Lower lobe of right lung (tissue), 2 donors: ENCODE measurements at regions not wholly inside any gene's neighbourhood (a gene's known extent, or its start where the extent isn't known, plus 50 kb on each side); places are given as distances from the start of the nearest gene placed in this dataset.
"Not testable (repeated sequence)": the region's sequence is repeated elsewhere in the genome, so short reads cannot be mapped to it uniquely, and the experiment has no call there.

Source experiments
- ATAC-seq, 2 donors: fragments of 200-7000 bp; cut with Tn5 transposase; one replicate each; pipeline ENCODE4 v1.9.1; 2020 to 2022; ENCODE audit warnings: mild to moderate bottlenecking in 2 of 2, moderate library complexity in 2 of 2
- DNase-seq: peaks from one replicate; pipeline ENCODE4 v3.0.0-alpha.2; 2020
- H3K27ac ChIP-seq: fragments of 200-600 bp; one replicate; pipeline ENCODE4 v1.8.0; 2022
- H3K27me3 ChIP-seq: fragments of 200-600 bp; one replicate; pipeline ENCODE4 v1.8.0; 2022; ENCODE audit warnings: low read depth
- H3K36me3 ChIP-seq: fragments of 200-600 bp; one replicate; pipeline ENCODE4 v1.8.0; 2022; ENCODE audit warnings: mild to moderate bottlenecking
- H3K4me1 ChIP-seq: fragments of 200-600 bp; one replicate; pipeline ENCODE4 v1.8.0; 2022
- H3K4me3 ChIP-seq: fragments of 200-600 bp; one replicate; pipeline ENCODE4 v1.8.0; 2022; ENCODE audit warnings: mild to moderate bottlenecking
- H3K9me3 ChIP-seq: fragments of 200-600 bp; one replicate; pipeline ENCODE4 v1.8.0; 2022
- intact Hi-C: fragments of 100-400 bp; cut with DNase I; formaldehyde crosslinking; loops from one replicate; pipeline ENCODE4 v1.11.0; 2022
- TF ChIP-seq, protein P1 (sequence below): fragments of 200-600 bp; IDR thresholded peaks from one replicate; pipeline ENCODE4 v1.8.0; 2022; ENCODE audit warnings: antibody characterized with exemption, mild to moderate bottlenecking
- donor health status: DM: no; HTN: yes; CAD: no; lungs with severe emphysema.

DNA sequence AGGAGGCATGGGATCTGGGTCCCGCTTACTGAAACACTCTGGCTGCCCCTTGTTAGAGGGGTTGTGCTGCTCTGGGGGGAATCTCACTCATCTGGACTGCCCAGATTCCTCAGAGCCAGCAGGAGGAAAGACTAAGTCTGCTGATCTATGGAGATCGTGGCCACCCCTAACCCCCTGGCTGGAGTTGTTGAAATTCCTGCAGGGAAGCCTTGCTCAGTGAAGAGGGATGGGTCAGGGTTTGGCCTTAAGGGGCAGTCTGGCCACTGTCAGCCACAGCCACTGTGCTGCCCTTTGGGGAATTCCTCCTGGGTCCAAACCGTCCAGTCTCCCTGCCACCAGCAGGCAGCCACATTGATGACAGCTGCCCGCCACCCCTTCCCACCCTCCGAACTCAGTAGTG, 362.0 kb upstream of the AMOT start:
- DNase-seq (no peak), ATAC-seq (no peak)
- intact Hi-C loops, result no loop called here
- Histone ChIP-seq H3K4me3 (no peak overlapping the region), H3K9me3 (no peaks in the 10 kb centered on the region), H3K27me3 (no peaks in the 10 kb centered on the region), H3K27ac (no peak overlapping the region), H3K4me1 (no peaks in the 10 kb centered on the region), H3K36me3 (no peaks in the 10 kb centered on the region)
- TF ChIP-seq, protein P1, sequence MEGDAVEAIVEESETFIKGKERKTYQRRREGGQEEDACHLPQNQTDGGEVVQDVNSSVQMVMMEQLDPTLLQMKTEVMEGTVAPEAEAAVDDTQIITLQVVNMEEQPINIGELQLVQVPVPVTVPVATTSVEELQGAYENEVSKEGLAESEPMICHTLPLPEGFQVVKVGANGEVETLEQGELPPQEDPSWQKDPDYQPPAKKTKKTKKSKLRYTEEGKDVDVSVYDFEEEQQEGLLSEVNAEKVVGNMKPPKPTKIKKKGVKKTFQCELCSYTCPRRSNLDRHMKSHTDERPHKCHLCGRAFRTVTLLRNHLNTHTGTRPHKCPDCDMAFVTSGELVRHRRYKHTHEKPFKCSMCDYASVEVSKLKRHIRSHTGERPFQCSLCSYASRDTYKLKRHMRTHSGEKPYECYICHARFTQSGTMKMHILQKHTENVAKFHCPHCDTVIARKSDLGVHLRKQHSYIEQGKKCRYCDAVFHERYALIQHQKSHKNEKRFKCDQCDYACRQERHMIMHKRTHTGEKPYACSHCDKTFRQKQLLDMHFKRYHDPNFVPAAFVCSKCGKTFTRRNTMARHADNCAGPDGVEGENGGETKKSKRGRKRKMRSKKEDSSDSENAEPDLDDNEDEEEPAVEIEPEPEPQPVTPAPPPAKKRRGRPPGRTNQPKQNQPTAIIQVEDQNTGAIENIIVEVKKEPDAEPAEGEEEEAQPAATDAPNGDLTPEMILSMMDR, result no peak

DNA sequence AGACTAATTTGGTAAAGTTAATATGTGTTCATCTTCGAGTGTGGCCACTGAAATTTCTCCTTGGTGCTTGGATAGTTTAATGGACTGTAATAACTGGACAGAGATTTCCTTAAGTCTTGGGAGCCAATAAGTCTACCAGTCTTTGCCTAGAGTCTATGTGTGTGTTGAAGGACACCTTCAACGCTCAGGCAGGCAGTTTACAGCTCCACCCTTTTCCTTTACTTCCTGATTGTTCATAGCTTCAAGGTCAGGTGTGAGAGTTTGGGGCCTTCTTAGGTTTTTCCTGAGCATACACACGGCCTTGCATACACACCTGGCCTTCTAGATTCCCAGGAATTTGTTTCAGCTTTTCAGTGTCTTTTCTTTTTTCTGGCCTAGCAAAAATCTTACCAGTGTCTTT, 355.3 kb upstream of the AMOT start:
- TF ChIP-seq, protein P1, result no peak
- ATAC-seq (no peak), DNase-seq (no peak)
- intact Hi-C loops, result no loop called here
- Histone ChIP-seq H3K27ac (no peak overlapping the region), H3K4me3 (no peak overlapping the region), H3K27me3 (no peaks in the 10 kb centered on the region), H3K36me3 (no peaks in the 10 kb centered on the region), H3K9me3 (no peaks in the 10 kb centered on the region), H3K4me1 (no peaks in the 10 kb centered on the region)

DNA sequence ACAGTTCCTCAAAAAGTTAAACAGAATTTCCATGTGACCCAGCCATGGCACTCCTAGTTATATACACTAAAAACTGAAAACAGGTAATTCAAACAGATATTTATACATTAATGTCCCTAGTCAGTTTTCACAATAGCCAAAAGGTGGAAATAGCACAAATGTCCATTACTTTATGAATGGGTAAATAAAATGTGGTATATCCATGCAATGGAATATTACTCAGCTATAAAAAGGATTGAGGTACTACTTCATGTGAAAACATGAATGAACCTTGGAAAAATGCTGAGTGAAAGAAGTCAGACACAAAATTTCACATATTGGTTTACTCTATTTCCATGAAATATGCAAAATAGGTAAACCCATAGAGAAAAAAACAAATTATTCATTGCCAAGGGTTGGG, 351.8 kb upstream of the AMOT start:
- DNase-seq (no peak), ATAC-seq (no peak)
- Histone ChIP-seq H3K4me1 (no peaks in the 10 kb centered on the region), H3K4me3 (no peak overlapping the region), H3K36me3 (no peaks in the 10 kb centered on the region), H3K9me3 (no peaks in the 10 kb centered on the region), H3K27me3 (no peaks in the 10 kb centered on the region), H3K27ac (no peak overlapping the region)
- TF ChIP-seq, protein P1, result no peak
- intact Hi-C loops, result no loop called here

DNA sequence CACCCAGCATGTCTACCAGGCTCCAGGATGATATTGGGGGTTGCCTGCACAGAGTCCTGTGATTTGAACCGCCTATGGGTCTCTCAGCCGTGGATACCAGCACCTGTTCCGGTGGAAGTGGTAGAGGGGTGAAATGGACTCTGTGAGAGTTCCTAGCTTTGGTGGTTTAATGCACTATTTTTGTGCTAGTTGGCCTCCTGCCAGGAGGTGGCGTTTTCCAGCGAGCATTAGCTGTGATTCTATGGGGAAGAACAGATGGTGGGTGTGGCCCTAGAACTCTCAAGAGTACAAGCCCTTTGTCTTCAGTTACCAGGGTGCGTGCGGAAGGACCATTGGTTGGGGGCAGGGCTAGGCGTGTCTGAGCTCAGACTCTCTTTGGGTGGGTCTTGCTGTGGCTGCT, 316.9 kb upstream of the AMOT start:
- Histone ChIP-seq H3K4me3 (no peak overlapping the region), H3K36me3 (no peaks in the 10 kb centered on the region), H3K27me3 (no peaks in the 10 kb centered on the region), H3K4me1 (no peaks in the 10 kb centered on the region), H3K27ac (no peak overlapping the region), H3K9me3 (no peaks in the 10 kb centered on the region)
- ATAC-seq, result no peak
- DNase-seq, result no peak
- intact Hi-C loops, result no loop called here
- TF ChIP-seq, protein P1, result no peak

DNA sequence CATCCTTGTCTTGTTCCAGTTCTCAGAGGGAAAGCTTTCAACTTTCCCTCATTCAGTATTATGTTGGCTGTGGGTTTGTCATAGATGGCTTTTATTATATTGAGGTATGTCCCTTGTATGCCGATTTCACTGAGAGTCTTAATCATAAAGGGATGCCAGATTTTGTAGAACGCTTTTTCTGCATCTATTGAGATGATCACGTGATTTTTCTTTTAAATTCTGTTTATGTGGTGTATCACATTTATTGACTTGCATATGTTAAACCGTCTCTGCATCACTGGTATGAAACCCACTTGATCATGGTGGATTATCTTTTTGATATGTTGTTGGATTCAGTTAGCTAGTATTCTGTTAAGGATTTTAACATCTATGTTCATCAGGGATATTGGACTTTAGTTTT, 313.7 kb upstream of the AMOT start:
- H3K36me3 ChIP-seq, H3K4me3 ChIP-seq, H3K27me3 ChIP-seq, H3K4me1 ChIP-seq, H3K27ac ChIP-seq, ATAC-seq, H3K9me3 ChIP-seq, intact Hi-C loops, DNase-seq: not testable (repeated sequence)

DNA sequence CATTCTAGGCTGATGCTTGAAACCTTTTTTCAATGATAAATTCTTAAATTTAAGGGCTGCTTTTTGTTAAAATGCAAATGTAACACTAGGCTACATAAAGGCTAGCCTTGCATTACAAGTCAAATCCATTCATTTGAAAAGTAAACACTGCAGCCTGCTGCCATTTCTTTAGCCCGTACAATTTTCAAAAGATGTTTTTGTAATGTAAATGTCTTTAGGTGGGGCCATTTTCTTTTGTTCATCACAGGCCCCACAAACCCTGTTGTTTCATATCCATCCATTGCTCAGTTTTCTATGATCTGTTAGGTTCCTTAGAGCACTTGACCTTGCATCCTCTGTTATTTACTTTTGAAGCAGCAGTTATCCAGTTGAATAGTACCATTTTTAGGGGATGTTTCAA, 296.2 kb upstream of the AMOT start:
- Histone ChIP-seq H3K4me1 (no peaks in the 10 kb centered on the region), H3K27me3 (no peaks in the 10 kb centered on the region), H3K27ac (no peak overlapping the region), H3K36me3 (no peaks in the 10 kb centered on the region), H3K4me3 (no peak overlapping the region), H3K9me3 (no peaks in the 10 kb centered on the region)
- ATAC-seq, result no peak
- TF ChIP-seq, protein P1, result no peak
- intact Hi-C loops, result no loop called here
- DNase-seq, result no peak
